IPS-NIHi7 (cell line): ENCODE measurements at regions not wholly inside any gene's neighbourhood (a gene's known extent, or its start where the extent isn't known, plus 50 kb on each side); places are given as distances from the start of the nearest gene placed in this dataset.
"Not testable (repeated sequence)": the region's sequence is repeated elsewhere in the genome, so short reads cannot be mapped to it uniquely, and the experiment has no call there.

Source experiments
- DNase-seq: peaks from one replicate; pipeline ENCODE4 v3.0.0; 2012; ENCODE audit warnings: mixed read lengths; ENCODE audit errors: extremely low spot score

GRCh38 chr1:164423136-164423535, 135.8 kb upstream of the PBX1 start:
- peak; percentile 18 for DNase-seq

GRCh38 chr1:164433141-164433817, 125.7 kb upstream of the PBX1 start:
- no peak for DNase-seq

GRCh38 chr1:164433818-164434170, 125.2 kb upstream of the PBX1 start:
- DNase-seq: no peak

GRCh38 chr1:164440232-164440631, 118.8 kb upstream of the PBX1 start:
- peak; percentile 48 for DNase-seq

- DNase-seq: no peak
Measured at GRCh38 chr1:164443166-164443565, 115.8 kb upstream of the PBX1 start.

- DNase-seq: no peak
Measured at GRCh38 chr1:164443836-164444235, 115.1 kb upstream of the PBX1 start.

- no peak for DNase-seq
Measured at GRCh38 chr1:164446020-164446419, 113.0 kb upstream of the PBX1 start.

GRCh38 chr1:164452549-164452948, 106.4 kb upstream of the PBX1 start:
- DNase-seq: no peak

- DNase-seq: no peak
Measured at GRCh38 chr1:164456272-164456671, 102.7 kb upstream of the PBX1 start.

- DNase-seq: not testable (repeated sequence)
Measured at GRCh38 chr1:164459176-164459575, 99.8 kb upstream of the PBX1 start.

- DNase-seq: no peak
Measured at GRCh38 chr1:164466001-164466421, 93.0 kb upstream of the PBX1 start.

GRCh38 chr1:164466429-164466828, 92.6 kb upstream of the PBX1 start:
- no peak for DNase-seq

GRCh38 chr1:164470996-164471395, 88.0 kb upstream of the PBX1 start:
- no peak for DNase-seq

- DNase-seq: no peak
Measured at GRCh38 chr1:164472841-164473240, 86.1 kb upstream of the PBX1 start.

GRCh38 chr1:164473544-164473943, 85.4 kb upstream of the PBX1 start:
- DNase-seq: no peak

- no peak for DNase-seq
Measured at GRCh38 chr1:164475834-164476233, 83.2 kb upstream of the PBX1 start.

GRCh38 chr1:164477343-164477742, 81.6 kb upstream of the PBX1 start:
- DNase-seq: no peak

- no peak for DNase-seq
Measured at GRCh38 chr1:164479242-164479641, 79.7 kb upstream of the PBX1 start.

- DNase-seq: no peak
Measured at GRCh38 chr1:164480285-164480907, 78.6 kb upstream of the PBX1 start.

- no peak for DNase-seq
Measured at GRCh38 chr1:164495905-164496304, 63.1 kb upstream of the PBX1 start.

- no peak for DNase-seq
Measured at GRCh38 chr1:164498792-164499191, 60.2 kb upstream of the PBX1 start.

GRCh38 chr1:164504749-164505148, 54.2 kb upstream of the PBX1 start:
- no peak for DNase-seq
